Cardiac fibroblast (primary cell): ENCODE measurements at regions not wholly inside any gene's neighbourhood (a gene's known extent, or its start where the extent isn't known, plus 50 kb on each side); places are given as distances from the start of the nearest gene placed in this dataset.

Experiments used
- DNase-seq, 2 donors: peaks; one replicate each; pipeline versions ENCODE4 v3.0.0 to v3.0.0-alpha.2; 2010; ENCODE audit warnings: low read depth in 2 of 2
- H3K4me3 ChIP-seq, 2 donors: replicated peaks in 1 of 2; 1 replicate in 1 of 2; 2 replicates in 1 of 2; pipeline ENCODE4 v1.5.1; 2011; ENCODE audit warnings: low read depth in 2 of 2, low read length in 2 of 2, mild to moderate bottlenecking in 2 of 2, moderate library complexity in 1 of 2
- CTCF ChIP-seq: IDR thresholded peaks from one replicate; pipeline ENCODE4 v1.5.1; 2011; ENCODE audit warnings: low read depth, mild to moderate bottlenecking, low read length, inconsistent platforms

GRCh38 chr20:43863821-43864544 is 50.7 kb upstream of the TOX2 start:
- no peak for TF ChIP-seq CTCF
- no peak for DNase-seq
- H3K4me3 ChIP-seq: no peak overlapping the region

GRCh38 chr20:43863330-43863729 is 51.3 kb upstream of the TOX2 start:
- TF ChIP-seq CTCF: no peak
- no peak for DNase-seq
- no peak overlapping the region for H3K4me3 ChIP-seq

DNA sequence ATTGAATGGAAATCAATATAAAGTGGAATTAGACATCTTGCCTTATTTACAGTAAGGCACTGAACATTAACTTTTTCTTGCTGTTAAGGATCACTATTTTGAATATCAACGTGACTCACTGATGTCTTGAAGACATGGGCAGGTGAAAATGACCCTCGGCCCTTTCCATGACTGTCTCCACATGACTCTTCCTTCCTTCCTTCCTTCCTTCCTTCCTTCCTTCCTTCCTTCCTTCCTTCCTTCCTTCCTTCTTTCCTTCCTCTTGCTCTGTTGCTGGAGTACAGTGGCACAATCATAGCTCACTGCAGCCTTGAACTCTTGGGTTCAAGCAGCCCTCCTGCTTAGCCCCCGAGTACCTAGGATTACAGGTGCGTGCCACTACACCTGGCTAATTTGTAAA is 52.2 kb upstream of the TOX2 start:
- TF ChIP-seq CTCF: no peak
- H3K4me3 ChIP-seq: no peak overlapping the region
- no peak for DNase-seq

GRCh38 chr20:43859994-43860393 is 54.7 kb upstream of the TOX2 start:
- H3K4me3 ChIP-seq: no peak overlapping the region
- DNase-seq: no peak
- no peak for TF ChIP-seq CTCF

- no peak for DNase-seq
- no peak overlapping the region for H3K4me3 ChIP-seq
- no peak for TF ChIP-seq CTCF
These were observed 56.7 kb upstream of the TOX2 start for GRCh38 chr20:43857932-43858331.

- DNase-seq: no peak
- no peak overlapping the region for H3K4me3 ChIP-seq
- no peak for TF ChIP-seq CTCF
These were observed 57.5 kb upstream of the TOX2 start for GRCh38 chr20:43857127-43857526.

DNA sequence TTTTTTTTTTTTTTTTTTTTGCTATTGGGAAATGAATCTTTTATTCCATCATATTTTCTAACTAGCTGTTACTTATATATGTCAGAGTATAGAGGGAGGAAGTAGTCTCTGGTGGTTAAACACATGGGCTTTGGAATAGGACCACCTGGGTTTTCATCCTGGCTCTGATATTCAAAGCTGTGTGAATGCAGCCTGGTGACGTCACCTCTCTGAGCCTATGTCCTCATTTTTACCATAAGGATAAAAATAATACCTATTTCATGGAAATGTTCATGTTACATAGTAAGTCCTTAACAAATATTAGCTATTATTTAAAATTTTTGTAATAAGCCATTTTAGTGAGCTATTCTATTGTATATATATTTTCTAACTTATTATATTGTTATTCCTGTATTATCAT is 58.8 kb upstream of the TOX2 start:
- no peak for TF ChIP-seq CTCF
- no peak overlapping the region for H3K4me3 ChIP-seq
- DNase-seq: no peak
